22Rv1 (cell line): ENCODE measurements at regions not wholly inside any gene's neighbourhood (a gene's known extent, or its start where the extent isn't known, plus 50 kb on each side); places are given as distances from the start of the nearest gene placed in this dataset.

ENCODE experiments used
- CTCF ChIP-seq: fragments of 450-650 bp; IDR thresholded peaks from 2 replicates; pipeline ENCODE4 v1.5.1; 2017; ENCODE audit warnings: mild to moderate bottlenecking
- ZFX ChIP-seq: fragments of 450-650 bp; IDR thresholded peaks from 2 replicates; pipeline ENCODE4 v1.6.1; 2017; ENCODE audit warnings: antibody characterized with exemption, borderline replicate concordance

- TF ChIP-seq ZFX (no peak), CTCF (no peak)
These were observed 53.7 kb upstream of the ZNF32 start for GRCh38 chr10:43702213-43702935.
